Fibroblast of lung (primary cell): ENCODE measurements at regions not wholly inside any gene's neighbourhood (a gene's known extent, or its start where the extent isn't known, plus 50 kb on each side); places are given as distances from the start of the nearest gene placed in this dataset.

Experiments
- DNase-seq, 2 donors: peaks; one replicate each; pipeline versions ENCODE4 v3.0.0 to v3.0.0-alpha.2; 2010; ENCODE audit warnings: low read depth in 2 of 2
- H2AFZ ChIP-seq: 2 replicates; pipeline ENCODE4 v1.5.1; 2012; ENCODE audit warnings: low read length, control low read depth, inconsistent platforms
- H3K27ac ChIP-seq: 2 replicates; pipeline ENCODE4 v1.5.1; 2011; ENCODE audit warnings: low read length, control low read depth; ENCODE audit not compliant: insufficient read depth
- H3K27me3 ChIP-seq: 2 replicates; pipeline ENCODE4 v1.5.1; 2011; ENCODE audit warnings: mild to moderate bottlenecking, low read length; ENCODE audit not compliant: control insufficient read depth, insufficient read depth
- H3K36me3 ChIP-seq: 2 replicates; pipeline ENCODE4 v1.5.1; 2011; ENCODE audit warnings: low read length; ENCODE audit not compliant: control insufficient read depth, insufficient read depth
- H3K4me1 ChIP-seq: 2 replicates; pipeline ENCODE4 v1.5.1; 2011; ENCODE audit warnings: low read length; ENCODE audit not compliant: control insufficient read depth, insufficient read depth; ENCODE audit errors: extremely low read depth
- H3K4me2 ChIP-seq: 2 replicates; pipeline ENCODE4 v1.5.1; 2011; ENCODE audit warnings: low read length, control low read depth; ENCODE audit not compliant: insufficient read depth; ENCODE audit errors: extremely low read depth
- H3K4me3 ChIP-seq, 4 experiments: fragments of 200-600 bp in 1 of 4; sonication (generic) in 1 of 4; replicated peaks in 1 of 4; 2 replicates each; pipeline ENCODE4 v1.5.1; 2011 to 2016; ENCODE audit warnings: low read length in 4 of 4, low read depth in 3 of 4, mild to moderate bottlenecking in 3 of 4, control low read depth in 2 of 4, inconsistent platforms in 1 of 4, mixed read lengths in 1 of 4; ENCODE audit not compliant: insufficient read depth in 1 of 4; ENCODE audit errors: control extremely low read depth in 1 of 4
- H3K79me2 ChIP-seq: 2 replicates; pipeline ENCODE4 v1.5.1; 2012; ENCODE audit warnings: mild to moderate bottlenecking, low read length, inconsistent platforms; ENCODE audit not compliant: control insufficient read depth, insufficient read depth
- H3K9ac ChIP-seq: 2 replicates; pipeline ENCODE4 v1.5.1; 2011; ENCODE audit warnings: mild to moderate bottlenecking, low read length, control low read depth; ENCODE audit not compliant: insufficient read depth
- H3K9me3 ChIP-seq: 2 replicates; pipeline ENCODE4 v1.5.1; 2012; ENCODE audit warnings: low read depth, low read length; ENCODE audit not compliant: control insufficient read depth, insufficient read depth
- H4K20me1 ChIP-seq: 2 replicates; pipeline ENCODE4 v1.5.1; 2011; ENCODE audit warnings: low read length; ENCODE audit not compliant: control insufficient read depth, insufficient read depth; ENCODE audit errors: extremely low read depth
- CTCF ChIP-seq, 2 donors: IDR thresholded peaks in 1 of 2; conservative IDR thresholded peaks in 1 of 2; 1 replicate in 1 of 2; 2 replicates in 1 of 2; pipeline ENCODE4 v1.5.1; 2011 to 2012; ENCODE audit warnings: low read length in 2 of 2, control low read depth in 1 of 2, inconsistent platforms in 1 of 2, low read depth in 1 of 2, mild to moderate bottlenecking in 1 of 2
- EZH2 ChIP-seq: IDR thresholded peaks from 2 replicates; pipeline ENCODE4 v1.5.1; 2012; ENCODE audit warnings: low read length, control low read depth, mild to moderate bottlenecking; ENCODE audit errors: missing control alignments

GRCh38 chr16:86038926-86039310 lies 140.0 kb downstream of the IRF8 start:
- Histone ChIP-seq H3K4me1 (no peaks in the 10 kb centered on the region), H3K4me3 (no peak overlapping the region), H3K27me3 (peaks cover 22% of the 10 kb centered on the region), H3K79me2 (no peaks in the 10 kb centered on the region), H3K9me3 (no peaks in the 10 kb centered on the region), H3K27ac (no peak overlapping the region), H3K4me2 (no peak overlapping the region), H2AFZ (no peak overlapping the region), H3K9ac (no peak overlapping the region), H4K20me1 (no peaks in the 10 kb centered on the region), H3K36me3 (no peaks in the 10 kb centered on the region)
- TF ChIP-seq EZH2 (no peak), CTCF (conservative IDR thresholded peaks at IDR 0.05 in 1 of 2, IDR thresholded peaks at IDR 0.05 in 1 of 2; ENCODE audit: low read depth in 1 of 2, low read length in 2 of 2) (no peak)
- no peak for DNase-seq

- TF ChIP-seq EZH2 (no peak), CTCF (conservative IDR thresholded peaks at IDR 0.05 in 1 of 2, IDR thresholded peaks at IDR 0.05 in 1 of 2; ENCODE audit: low read depth in 1 of 2, low read length in 2 of 2) (no peak)
- DNase-seq, result no peak
- Histone ChIP-seq H3K9ac (no peak overlapping the region), H4K20me1 (no peaks in the 10 kb centered on the region), H2AFZ (no peak overlapping the region), H3K27me3 (peaks cover 18% of the 10 kb centered on the region), H3K79me2 (no peaks in the 10 kb centered on the region), H3K4me1 (no peaks in the 10 kb centered on the region), H3K36me3 (no peaks in the 10 kb centered on the region), H3K4me3 (no peak overlapping the region), H3K4me2 (no peak overlapping the region), H3K9me3 (no peaks in the 10 kb centered on the region), H3K27ac (no peak overlapping the region)
Measured at GRCh38 chr16:86039606-86040005, 140.6 kb downstream of the IRF8 start.

- no peaks in the 10 kb centered on the region for H3K36me3 ChIP-seq
- TF ChIP-seq CTCF (conservative IDR thresholded peaks at IDR 0.05 in 1 of 2, IDR thresholded peaks at IDR 0.05 in 1 of 2; ENCODE audit: low read depth in 1 of 2, low read length in 2 of 2), result no peak
- no peak for TF ChIP-seq EZH2
Measured at GRCh38 chr16:86040496-86040895, 141.5 kb downstream of the IRF8 start.

More at GRCh38 chr16:86040496-86040895, 141.5 kb downstream of the IRF8 start:
- Histone ChIP-seq H3K27me3 (peaks cover 17% of the 10 kb centered on the region), H2AFZ (no peak overlapping the region), H3K27ac (no peak overlapping the region), H3K4me3 (no peak overlapping the region), H3K4me2 (no peak overlapping the region), H3K9me3 (no peaks in the 10 kb centered on the region), H4K20me1 (no peaks in the 10 kb centered on the region), H3K9ac (no peak overlapping the region), H3K4me1 (no peaks in the 10 kb centered on the region), H3K79me2 (no peaks in the 10 kb centered on the region)
- no peak for DNase-seq
